ENCODE measurements at regions not wholly inside any gene's neighbourhood (a gene's known extent, or its start where the extent isn't known, plus 50 kb on each side); places are given as distances from the start of the nearest gene placed in this dataset.

GRCh38 chr10:59125666-59126065 is 50.8 kb upstream of the PHYHIPL start (continued):
- TF ChIP-seq ZBTB40 (IDR thresholded peaks at IDR 0.05; ENCODE audit: borderline replicate concordance) (no peak), E4F1 (IDR thresholded peaks at IDR 0.05; ENCODE audit: borderline replicate concordance, partially characterized antibody) (no peak), NR2F1 (conservative IDR thresholded peaks at IDR 0.05) (no peak), ZBTB4 (CRISPR knock-in tag; IDR thresholded peaks at IDR 0.05) (no peak), IRF5 (IDR thresholded peaks at IDR 0.05; ENCODE audit: borderline replicate concordance) (no peak), PRDM15 (CRISPR knock-in tag; IDR thresholded peaks at IDR 0.05) (no peak), MAX (IDR thresholded peaks at IDR 0.05; ENCODE audit: low read depth, low read length) (no peak), IKZF2 (IDR thresholded peaks at IDR 0.05) (no peak), WRNIP1 (IDR thresholded peaks at IDR 0.05; ENCODE audit: borderline replicate concordance, low read depth, low read length) (no peak), NFYB (IDR thresholded peaks at IDR 0.05; ENCODE audit: insufficient read depth, low read depth, low read length) (no peak)

All from GM12878 (cell line).